ENCODE measurements at regions not wholly inside any gene's neighbourhood (a gene's known extent, or its start where the extent isn't known, plus 50 kb on each side); places are given as distances from the start of the nearest gene placed in this dataset.

- no peak for TF ChIP-seq CTCF (IDR thresholded peaks at IDR 0.05; ENCODE audit: low read length)
- no peak for TF ChIP-seq EZH2 (IDR thresholded peaks at IDR 0.05; ENCODE audit: borderline replicate concordance, low read length)
These were observed 70.2 kb upstream of the ZNF804A start for GRCh38 chr2:184528119-184528518.

All from OCI-LY1 (cell line).